Liver (tissue), 8 donors: ENCODE measurements at regions not wholly inside any gene's neighbourhood (a gene's known extent, or its start where the extent isn't known, plus 50 kb on each side); places are given as distances from the start of the nearest gene placed in this dataset.

Experiments
- DNase-seq: peaks from one replicate; pipeline ENCODE4 v3.0.0-alpha.2; 2017; ENCODE audit warnings: low spot score
- H3K27ac ChIP-seq, 2 donors: one replicate each; pipeline ENCODE4 v1.7.0; 2013; ENCODE audit warnings: inconsistent platforms in 2 of 2, low read length in 2 of 2, control low read depth in 1 of 2, low read depth in 1 of 2, mild to moderate bottlenecking in 1 of 2
- H3K27me3 ChIP-seq, 4 donors: one replicate each; pipeline versions ENCODE4 v1.6.1 to v1.7.0; 2013; ENCODE audit warnings: low read length in 3 of 4, inconsistent platforms in 1 of 4, mild to moderate bottlenecking in 1 of 4, moderate library complexity in 1 of 4; ENCODE audit not compliant: control insufficient read depth in 4 of 4, insufficient read depth in 4 of 4
- H3K36me3 ChIP-seq, 4 donors: one replicate each; pipeline versions ENCODE4 v1.6.1 to v1.7.0; 2013; ENCODE audit warnings: low read length in 3 of 4, mild to moderate bottlenecking in 3 of 4, low read depth in 1 of 4, moderate library complexity in 1 of 4; ENCODE audit not compliant: control insufficient read depth in 4 of 4, insufficient read depth in 3 of 4
- H3K4me1 ChIP-seq, 4 donors: one replicate each; pipeline versions ENCODE4 v1.6.1 to v1.7.0; 2013; ENCODE audit warnings: low read length in 3 of 4, mild to moderate bottlenecking in 3 of 4, moderate library complexity in 1 of 4; ENCODE audit not compliant: control insufficient read depth in 4 of 4, insufficient read depth in 4 of 4
- H3K4me3 ChIP-seq, 3 donors: one replicate each; pipeline versions ENCODE4 v1.6.1 to v1.7.0; 2013; ENCODE audit warnings: low read length in 3 of 3, control low read depth in 1 of 3, low read depth in 1 of 3, mild to moderate bottlenecking in 1 of 3
- H3K9ac ChIP-seq, 2 donors: one replicate each; pipeline ENCODE4 v1.7.0; 2013; ENCODE audit warnings: low read length in 2 of 2, mild to moderate bottlenecking in 2 of 2, moderate library complexity in 2 of 2, control low read depth in 1 of 2, low read depth in 1 of 2
- H3K9me3 ChIP-seq, 4 donors: one replicate each; pipeline versions ENCODE4 v1.6.1 to v1.7.0; 2013; ENCODE audit warnings: low read length in 3 of 4; ENCODE audit not compliant: control insufficient read depth in 4 of 4
- CTCF ChIP-seq: fragments of 150-350 bp; IDR thresholded peaks from 2 replicates; pipeline ENCODE4 v1.5.1; 2017; ENCODE audit warnings: improper control_type of control experiment, low read depth, low read length; ENCODE audit not compliant: missing input control
- EGR1 ChIP-seq, 2 donors: IDR thresholded peaks; 2 replicates each; pipeline ENCODE4 v1.6.1; 2016 to 2018; ENCODE audit warnings: antibody characterized with exemption in 2 of 2, low read depth in 2 of 2
- FOXA1 ChIP-seq: IDR thresholded peaks from 2 replicates; pipeline ENCODE4 v1.6.1; 2016; ENCODE audit warnings: antibody characterized with exemption
- FOXA2 ChIP-seq: IDR thresholded peaks from 2 replicates; pipeline ENCODE4 v1.6.1; 2016; ENCODE audit warnings: antibody characterized with exemption
- HNF4A ChIP-seq, 2 donors: conservative IDR thresholded peaks; 2 replicates each; pipeline ENCODE4 v1.6.1; 2016; ENCODE audit warnings: antibody characterized with exemption in 2 of 2, mild to moderate bottlenecking in 2 of 2
- HNF4G ChIP-seq: IDR thresholded peaks from 2 replicates; pipeline ENCODE4 v1.6.1; 2016; ENCODE audit warnings: antibody characterized with exemption
- NR2F2 ChIP-seq: IDR thresholded peaks from 2 replicates; pipeline ENCODE4 v1.6.1; 2016; ENCODE audit warnings: antibody characterized with exemption
- RAD21 ChIP-seq, 2 donors: IDR thresholded peaks; 2 replicates each; pipeline ENCODE4 v1.6.1; 2016; ENCODE audit warnings: antibody characterized with exemption in 2 of 2, mild to moderate bottlenecking in 2 of 2
- REST ChIP-seq: IDR thresholded peaks from 2 replicates; pipeline ENCODE4 v1.6.1; 2016; ENCODE audit warnings: antibody characterized with exemption, mild to moderate bottlenecking
- RXRA ChIP-seq, 2 donors: IDR thresholded peaks; 2 replicates each; pipeline ENCODE4 v1.6.1; 2017 to 2018; ENCODE audit warnings: antibody characterized with exemption in 2 of 2, mild to moderate bottlenecking in 1 of 2
- SP1 ChIP-seq: IDR thresholded peaks from 2 replicates; pipeline ENCODE4 v1.6.1; 2018; ENCODE audit warnings: antibody characterized with exemption, mild to moderate bottlenecking
- TAF1 ChIP-seq: conservative IDR thresholded peaks from 2 replicates; pipeline ENCODE4 v1.6.1; 2016; ENCODE audit warnings: antibody characterized with exemption, mild to moderate bottlenecking
- YY1 ChIP-seq: IDR thresholded peaks from 2 replicates; pipeline ENCODE4 v1.6.1; 2016; ENCODE audit warnings: antibody characterized with exemption, mild to moderate bottlenecking
- ZBTB33 ChIP-seq: IDR thresholded peaks from 2 replicates; pipeline ENCODE4 v1.6.1; 2016; ENCODE audit warnings: antibody characterized with exemption
- WGBS: extraction: QIAGEN DNeasy Blood & Tissue Kit; methylation state at CpG from one replicate; pipeline ENCODE4 v1.1.7; 2013; 5-methylcytosine and 5-hydroxymethylcytosine counted together
- donor health status: healthy.
- donor health status: healthy.
- donor health status: healthy.
- donor health status: healthy.
- donor health status: healthy.

- no peaks in the 10 kb centered on the region for H3K27me3 ChIP-seq
- H3K27ac ChIP-seq, result no peak overlapping the region
- H3K4me3 ChIP-seq, result no peak overlapping the region
- H3K36me3 ChIP-seq, result no peaks in the 10 kb centered on the region
- H3K4me1 ChIP-seq, result no peaks in the 10 kb centered on the region
- H3K9me3 ChIP-seq, result no peaks in the 10 kb centered on the region
- DNase-seq, result no peak
- 81% methylated on average over 7 of the region's 7 CpGs for WGBS
- TF ChIP-seq SP1 (no peak), EGR1 (IDR thresholded peaks at IDR 0.05; ENCODE audit: low read depth in 2 of 2) (no peak), ZBTB33 (no peak), YY1 (no peak), REST (no peak), HNF4G (no peak), FOXA1 (no peak), NR2F2 (no peak), HNF4A (conservative IDR thresholded peaks at IDR 0.05) (no peak), CTCF (no peak), RAD21 (IDR thresholded peaks at IDR 0.05) (no peak)
- no peak overlapping the region for H3K9ac ChIP-seq
Measured at GRCh38 chr2:60105906-60106305, 447.5 kb downstream of the BCL11A start.

- Histone ChIP-seq H3K27ac (no peak overlapping the region), H3K36me3 (no peaks in the 10 kb centered on the region), H3K9me3 (no peaks in the 10 kb centered on the region), H3K4me3 (no peak overlapping the region), H3K4me1 (no peaks in the 10 kb centered on the region), H3K9ac (no peak overlapping the region), H3K27me3 (peaks cover 0 to 2% (median 0%) of the 10 kb centered on the region in 4 donors)
- DNase-seq, result no peak
- WGBS, result 69% methylated on average over 10 of the region's 10 CpGs
- no peak for TF ChIP-seq ZBTB33
- no peak for TF ChIP-seq FOXA2
- no peak for TF ChIP-seq EGR1 (IDR thresholded peaks at IDR 0.05; ENCODE audit: low read depth in 2 of 2)
- TF ChIP-seq SP1, result no peak
- no peak for TF ChIP-seq RXRA (IDR thresholded peaks at IDR 0.05)
- no peak for TF ChIP-seq FOXA1
- no peak for TF ChIP-seq RAD21 (IDR thresholded peaks at IDR 0.05)
- no peak for TF ChIP-seq HNF4A (conservative IDR thresholded peaks at IDR 0.05)
- no peak for TF ChIP-seq TAF1
- TF ChIP-seq CTCF, result no peak
- TF ChIP-seq HNF4G, result no peak
Measured at GRCh38 chr2:60104514-60105505, 448.6 kb downstream of the BCL11A start.
